HG02973 (cell line): ENCODE measurements at regions not wholly inside any gene's neighbourhood (a gene's known extent, or its start where the extent isn't known, plus 50 kb on each side); places are given as distances from the start of the nearest gene placed in this dataset.
A peak's percentile ranks its signal among the peaks of the same experiment; 100 is the strongest.

Experiments used
- ATAC-seq: cut with Tn5 transposase; IDR thresholded peaks from one replicate; pipeline ENCODE4 v1.9.1; 2021; ENCODE audit warnings: moderate library complexity; ENCODE audit not compliant: unreplicated experiment

DNA sequence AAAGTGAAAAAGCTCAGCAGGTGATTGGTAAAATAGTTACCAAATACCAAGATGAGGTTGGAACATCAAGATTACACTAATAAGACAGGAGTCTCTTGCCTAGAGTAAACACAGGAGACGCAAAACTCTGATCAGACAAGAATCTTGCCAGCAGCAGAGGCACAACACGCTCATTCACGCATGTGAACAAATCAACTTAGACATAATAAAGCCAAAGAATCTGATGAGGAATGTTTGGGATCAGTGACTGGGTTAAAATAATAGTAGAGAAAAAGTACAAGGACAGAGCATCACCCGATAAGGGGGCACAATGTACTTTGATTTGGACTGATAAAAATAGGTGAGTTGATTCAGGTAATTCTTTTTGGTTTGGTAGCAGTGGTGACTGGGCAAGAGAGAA lies 159.5 kb upstream of the GRIP1 start:
- no peak for ATAC-seq

- no peak for ATAC-seq
Observed at GRCh38 chr12:66848967-66849366, 170.1 kb upstream of the GRIP1 start.

GRCh38 chr12:66851134-66851533 lies 172.3 kb upstream of the GRIP1 start:
- ATAC-seq = no peak

DNA sequence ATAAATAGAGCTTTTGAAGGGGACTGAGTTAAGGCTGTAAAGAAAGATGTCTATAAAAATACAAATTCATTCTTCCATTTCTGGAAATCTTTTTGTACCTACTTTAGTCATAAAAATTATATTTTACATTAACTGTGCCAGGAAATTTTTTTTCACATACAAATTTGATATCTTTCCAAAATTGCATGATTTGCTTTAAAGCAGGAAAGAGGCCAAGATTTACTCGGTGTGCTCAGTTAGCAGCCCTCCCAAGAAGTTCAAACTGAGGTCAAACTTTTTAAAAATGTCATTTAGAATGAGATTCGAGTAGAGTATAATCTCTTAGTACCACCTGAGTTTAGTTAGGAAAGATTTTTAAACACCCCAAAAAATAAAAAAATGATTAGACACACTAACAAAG lies 173.2 kb upstream of the GRIP1 start:
- no peak for ATAC-seq

DNA sequence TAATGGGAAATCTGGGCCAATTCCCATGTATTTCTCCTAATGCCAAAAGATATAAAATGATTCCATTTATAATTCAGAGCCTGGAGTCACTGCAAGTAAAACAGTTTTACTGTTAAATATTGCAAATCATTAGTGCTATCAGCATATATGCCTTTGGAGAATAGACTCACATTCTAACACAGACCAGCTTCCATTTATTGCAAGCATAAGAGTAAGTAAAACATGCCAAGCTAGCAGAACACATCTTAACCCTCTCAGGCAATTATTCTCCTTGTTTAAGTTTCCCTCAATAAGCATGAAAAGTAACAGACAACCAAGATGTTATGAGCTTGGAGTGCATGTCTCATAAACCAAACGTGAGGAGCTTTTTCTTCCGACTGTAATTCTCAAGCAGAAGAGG lies 173.9 kb upstream of the GRIP1 start:
- no peak for ATAC-seq

- no peak for ATAC-seq
Observed at GRCh38 chr12:66859751-66860440, 181.0 kb upstream of the GRIP1 start.

GRCh38 chr12:66860752-66861750 lies 182.2 kb upstream of the GRIP1 start:
- peak; percentile 73 for ATAC-seq

GRCh38 chr12:66862356-66862985 lies 183.6 kb upstream of the GRIP1 start:
- no peak for ATAC-seq

DNA sequence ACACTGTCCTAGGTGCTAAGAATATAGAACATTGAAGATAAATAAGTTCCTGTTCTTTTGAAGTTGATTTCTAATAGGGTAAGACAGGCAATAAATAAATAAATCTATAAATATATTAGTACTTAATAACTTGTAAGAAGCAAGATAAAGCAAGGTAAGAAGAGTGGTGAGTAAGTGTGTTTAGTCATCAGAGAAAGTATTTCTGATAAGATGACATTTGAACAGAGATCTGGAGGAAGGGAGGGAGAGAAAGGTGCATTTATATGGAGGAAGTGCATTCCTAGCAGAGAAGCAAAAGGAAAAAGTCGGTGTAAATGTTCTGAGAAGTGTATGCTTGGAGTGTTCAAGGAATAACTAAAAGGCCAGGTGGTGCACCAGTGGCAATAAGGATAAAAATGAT lies 184.4 kb upstream of the GRIP1 start:
- no peak for ATAC-seq

- no peak for ATAC-seq
Observed at GRCh38 chr12:66877925-66878324, 199.0 kb upstream of the GRIP1 start.

DNA sequence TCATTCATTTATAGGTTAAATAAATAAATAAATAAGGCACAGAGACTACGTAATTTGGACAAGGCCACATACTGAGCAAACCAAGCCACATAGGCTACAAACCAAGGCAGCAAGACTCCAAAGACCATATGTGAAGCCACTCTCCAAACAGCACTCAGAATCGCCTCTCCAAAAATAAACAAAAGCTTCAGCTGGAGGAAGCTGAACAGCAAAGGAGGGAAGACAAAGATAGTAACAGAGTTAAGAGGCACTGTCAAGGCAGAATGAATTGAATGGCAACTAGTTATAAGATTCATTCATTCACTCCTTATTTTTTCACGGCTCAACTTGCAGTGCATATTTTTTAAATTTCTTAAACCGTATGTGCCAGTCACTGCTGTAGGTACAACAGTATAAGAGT lies 200.5 kb upstream of the GRIP1 start:
- ATAC-seq = no peak

GRCh38 chr12:66881386-66881785 lies 202.5 kb upstream of the GRIP1 start:
- no peak for ATAC-seq

GRCh38 chr12:66884091-66884490 lies 205.2 kb upstream of the GRIP1 start:
- no peak for ATAC-seq

GRCh38 chr12:66885115-66885875 lies 206.4 kb upstream of the GRIP1 start:
- ATAC-seq = no peak

DNA sequence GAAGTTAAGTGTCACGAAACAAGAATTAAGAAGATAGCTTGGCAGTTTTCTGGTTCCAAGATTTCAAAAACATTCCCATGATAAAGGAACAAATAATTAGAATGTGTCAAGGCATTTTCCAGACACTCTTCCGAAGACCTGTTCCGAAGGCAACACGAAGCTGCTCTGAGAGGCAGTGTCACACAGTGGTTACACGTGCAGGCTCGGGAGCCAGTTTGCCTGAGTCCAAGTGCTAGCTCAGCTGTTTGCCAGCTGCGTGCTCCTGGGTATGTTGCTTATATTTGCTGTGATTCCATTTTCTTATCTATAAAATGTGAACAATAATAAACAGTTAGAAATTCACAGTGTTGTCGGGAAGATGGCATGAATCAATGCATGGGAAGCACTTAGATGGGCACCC lies 217.9 kb upstream of the GRIP1 start:
- ATAC-seq = no peak

DNA sequence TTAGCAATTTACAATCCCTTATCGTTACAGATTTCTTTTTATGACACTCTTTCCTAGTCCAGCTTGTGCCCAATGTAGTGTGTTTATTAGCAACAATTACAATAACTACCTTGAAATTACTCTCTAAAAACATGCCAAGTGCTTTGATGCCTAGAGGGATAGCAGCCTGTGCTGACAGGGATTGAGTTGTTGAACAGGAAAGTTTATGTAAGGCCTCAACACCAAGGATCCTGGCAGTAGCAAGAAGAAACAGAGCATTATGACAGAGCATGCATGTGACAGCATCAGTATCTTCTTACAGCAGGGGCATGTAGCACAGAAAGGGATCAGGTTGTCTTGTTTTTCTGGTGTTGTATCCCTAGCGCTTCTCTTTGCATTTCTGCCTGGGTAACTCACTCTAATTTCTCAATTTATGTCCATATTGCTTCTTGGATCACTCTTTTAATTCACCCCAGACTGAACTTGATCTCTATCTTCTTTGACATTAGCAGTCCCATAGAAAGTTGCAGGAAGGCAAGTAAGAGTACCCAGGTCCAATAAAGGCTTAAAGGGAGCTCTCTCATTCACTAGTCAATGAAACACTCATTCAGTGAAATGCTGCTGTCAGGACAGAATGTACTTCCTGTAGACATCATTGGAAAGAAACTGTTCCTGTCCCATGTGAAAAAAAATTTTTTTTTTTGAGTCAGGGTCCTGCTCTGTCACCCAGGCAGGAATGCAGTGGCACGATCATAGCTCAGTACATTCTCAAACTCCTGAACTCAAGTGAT lies 220.0 kb upstream of the GRIP1 start:
- no peak for ATAC-seq

DNA sequence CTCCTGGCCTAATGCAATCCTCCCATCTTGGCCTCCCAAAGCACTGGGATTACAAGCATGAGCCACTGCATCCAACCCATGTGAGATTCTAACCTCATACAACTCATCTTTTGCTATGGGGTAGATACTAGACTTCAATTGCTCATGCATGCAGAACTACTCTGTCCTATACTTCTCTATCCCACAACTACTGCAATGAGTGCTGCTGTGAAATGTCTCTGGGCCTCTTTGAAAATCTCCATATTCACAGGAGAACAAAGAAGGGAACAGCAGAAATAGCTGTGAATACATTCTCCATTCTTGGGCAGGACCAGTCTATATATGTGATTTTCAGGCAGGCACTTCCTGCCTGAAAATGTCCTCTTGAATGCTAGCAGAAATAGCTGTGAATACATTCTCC lies 220.7 kb upstream of the GRIP1 start:
- no peak for ATAC-seq

DNA sequence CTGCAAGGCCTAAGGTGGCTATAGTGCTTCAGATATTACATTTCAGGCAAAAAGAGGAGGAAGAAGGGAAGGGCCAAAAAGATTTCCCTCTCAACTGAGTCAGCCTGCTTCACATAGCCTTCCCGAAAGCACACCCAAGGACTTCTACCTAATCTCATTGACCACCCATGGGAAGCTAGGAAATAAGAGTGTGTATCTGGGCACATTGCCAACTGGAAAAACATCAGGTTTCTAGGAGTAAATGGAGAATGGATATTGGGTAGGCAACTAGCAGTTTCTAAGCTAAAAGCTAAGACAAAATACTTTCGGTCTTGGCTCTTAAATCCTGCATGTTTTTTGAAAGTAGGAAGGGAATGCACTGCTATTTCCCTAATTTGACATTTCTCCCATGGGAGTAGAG lies 221.7 kb upstream of the GRIP1 start:
- no peak for ATAC-seq

DNA sequence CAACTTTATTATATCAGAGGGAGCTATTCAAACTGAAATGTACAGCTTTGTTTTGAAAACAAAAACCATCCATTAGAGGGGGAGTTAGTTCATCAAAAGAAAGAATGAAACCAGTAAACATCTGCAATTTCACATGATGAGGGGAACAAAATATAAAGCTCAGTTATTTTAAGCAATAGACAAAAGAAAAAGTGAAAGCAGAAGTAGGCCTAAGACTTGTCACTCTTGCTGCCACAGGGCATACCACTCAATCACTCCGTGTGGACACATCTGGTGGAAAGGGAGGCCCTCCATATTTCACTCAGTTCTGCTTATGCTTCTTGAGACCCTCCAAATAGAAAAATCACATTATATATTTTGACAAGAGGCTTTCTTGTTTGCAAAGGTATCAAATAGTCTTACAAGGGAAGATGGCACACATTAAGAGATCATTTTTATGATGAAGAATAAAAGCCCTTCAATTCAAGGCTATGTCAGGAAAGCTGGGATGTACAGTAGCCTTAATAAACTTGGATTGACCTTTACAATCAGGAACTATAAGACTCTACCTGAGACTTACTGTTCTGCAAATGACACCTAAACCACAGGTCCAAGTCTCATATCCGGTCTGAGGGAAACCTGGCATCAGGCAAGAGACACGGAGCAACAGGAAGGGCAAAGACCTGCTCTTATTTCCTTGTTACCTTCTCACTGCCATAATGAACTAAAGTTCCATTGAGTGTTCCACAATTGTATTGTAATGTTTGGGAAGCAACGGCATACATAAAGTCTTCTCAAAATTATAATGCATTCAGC lies 222.5 kb upstream of the GRIP1 start:
- peak; percentile 95 for ATAC-seq
